Ishikawa (cell line): ENCODE measurements at regions not wholly inside any gene's neighbourhood (a gene's known extent, or its start where the extent isn't known, plus 50 kb on each side); places are given as distances from the start of the nearest gene placed in this dataset.

Experiments
- CREB1 ChIP-seq: IDR thresholded peaks from 2 replicates; pipeline ENCODE4 v1.6.1; 2012; ENCODE audit warnings: low read depth
- EGR1 ChIP-seq: IDR thresholded peaks from 2 replicates; pipeline ENCODE4 v1.6.1; 2012
- EP300 ChIP-seq: IDR thresholded peaks from 2 replicates; pipeline ENCODE4 v1.6.1; 2012; ENCODE audit warnings: borderline replicate concordance
- FOXM1 ChIP-seq: IDR thresholded peaks from 2 replicates; pipeline ENCODE4 v1.6.1; 2012; ENCODE audit warnings: low read depth, borderline replicate concordance
- MAX ChIP-seq: IDR thresholded peaks from 2 replicates; pipeline ENCODE4 v1.6.1; 2012
- RAD21 ChIP-seq: IDR thresholded peaks from 2 replicates; pipeline ENCODE4 v1.6.1; 2012; ENCODE audit warnings: low read depth
- REST ChIP-seq: IDR thresholded peaks from 2 replicates; pipeline ENCODE4 v1.6.1; 2012; ENCODE audit warnings: low read depth, mild to moderate bottlenecking
- TCF12 ChIP-seq: IDR thresholded peaks from 2 replicates; pipeline ENCODE4 v1.6.1; 2012; ENCODE audit warnings: low read depth
- TEAD4 ChIP-seq: IDR thresholded peaks from 2 replicates; pipeline ENCODE4 v1.6.1; 2012
- YY1 ChIP-seq: IDR thresholded peaks from 2 replicates; pipeline ENCODE4 v1.6.1; 2012; ENCODE audit warnings: low read depth
- ZBTB7A ChIP-seq: IDR thresholded peaks from 2 replicates; pipeline ENCODE4 v1.6.1; 2012; ENCODE audit warnings: low read depth

GRCh38 chr9:23343226-23343625, 482.8 kb downstream of the ELAVL2 start:
- TF ChIP-seq ZBTB7A (no peak), EGR1 (no peak), TCF12 (no peak), YY1 (no peak), CREB1 (no peak), RAD21 (no peak), TEAD4 (no peak), FOXM1 (no peak), REST (no peak), MAX (no peak), EP300 (no peak)
